Muscle of back (tissue), 3 donors: ENCODE measurements at regions not wholly inside any gene's neighbourhood (a gene's known extent, or its start where the extent isn't known, plus 50 kb on each side); places are given as distances from the start of the nearest gene placed in this dataset.

Experiments
- DNase-seq, 3 donors: peaks; one replicate each; pipeline versions ENCODE4 v3.0.0 to v3.0.0-alpha.2; 2013

DNA sequence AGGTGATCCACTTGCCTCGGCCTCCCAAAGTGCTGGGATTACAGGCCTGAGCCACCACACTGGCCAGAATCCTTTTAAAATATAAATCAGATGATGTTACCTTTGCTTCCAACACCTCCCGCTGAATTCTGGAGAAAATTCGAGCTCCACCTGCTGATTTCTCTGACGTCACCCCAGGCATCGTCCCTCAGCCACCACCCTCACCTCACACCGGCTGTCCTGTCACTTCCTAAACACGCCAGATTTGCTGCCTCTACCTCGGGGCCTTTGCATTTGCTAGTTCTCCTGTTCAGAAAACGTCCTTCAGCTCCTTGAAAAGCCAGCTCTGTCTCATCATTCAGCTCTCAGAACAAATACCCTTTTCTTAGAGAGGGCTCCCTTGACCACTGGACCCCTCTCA, 57.9 kb downstream of the FBXO2 start:
- DNase-seq = no peak

DNA sequence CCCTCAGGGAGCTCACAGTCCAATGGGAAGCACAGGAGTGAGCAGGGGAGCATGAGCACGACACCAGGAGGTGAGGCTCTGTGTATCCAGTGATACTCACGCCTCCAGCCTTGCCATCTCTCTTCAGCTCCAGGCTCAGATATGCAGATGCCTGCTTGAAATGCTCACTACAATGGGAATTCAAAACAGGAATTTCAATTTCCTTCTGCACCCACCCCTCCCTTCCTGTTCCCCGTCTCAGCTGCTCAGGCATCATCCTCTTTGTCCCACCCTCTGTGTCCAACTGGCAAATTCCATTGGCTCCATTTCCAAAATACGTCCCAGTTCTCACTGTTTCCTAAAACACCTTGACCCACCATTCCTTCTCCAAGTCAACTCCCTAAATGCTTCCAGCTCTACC, 58.9 kb downstream of the FBXO2 start:
- no peak for DNase-seq

DNA sequence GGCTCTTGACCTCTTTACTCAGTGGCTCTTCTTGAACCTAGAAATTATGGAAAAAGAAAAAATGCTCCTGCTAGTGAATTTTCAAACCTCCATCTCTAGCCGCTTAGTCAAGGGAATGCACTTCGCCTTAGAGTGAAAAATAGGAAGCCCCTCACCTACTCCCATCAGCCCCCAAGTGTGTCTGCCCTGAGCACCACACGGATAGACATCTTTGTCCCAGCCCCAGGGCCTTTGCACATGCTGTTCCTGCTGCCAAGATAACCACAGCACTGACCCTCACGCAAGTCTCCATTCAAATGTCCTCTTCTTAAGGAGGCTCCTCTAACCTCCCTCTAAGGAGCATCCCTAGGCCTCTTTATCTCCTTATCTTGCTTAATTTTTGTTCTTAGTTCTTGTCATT, 59.6 kb downstream of the FBXO2 start:
- DNase-seq = no peak

DNA sequence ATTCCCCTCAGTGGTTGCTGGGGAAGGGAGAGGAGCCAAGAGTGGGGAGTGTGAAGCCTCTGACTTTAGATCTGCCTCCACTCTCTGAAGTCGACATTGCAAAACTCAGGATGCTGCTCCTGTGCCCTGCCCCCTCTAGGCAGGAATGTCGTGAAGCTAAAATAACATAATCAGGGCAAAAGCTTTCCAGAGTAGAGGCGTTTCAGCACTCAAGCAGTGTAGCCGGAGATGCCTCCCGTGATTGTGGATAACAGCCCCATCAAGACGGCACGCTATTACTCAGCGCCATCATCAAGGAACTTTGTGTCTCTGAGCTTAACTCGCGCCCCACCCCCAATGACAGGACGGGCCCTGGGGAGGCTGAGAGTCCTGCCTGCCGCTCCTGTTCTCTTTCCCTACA, 60.0 kb downstream of the FBXO2 start:
- peak in 1 of 3 donors; percentile 22 for DNase-seq

DNA sequence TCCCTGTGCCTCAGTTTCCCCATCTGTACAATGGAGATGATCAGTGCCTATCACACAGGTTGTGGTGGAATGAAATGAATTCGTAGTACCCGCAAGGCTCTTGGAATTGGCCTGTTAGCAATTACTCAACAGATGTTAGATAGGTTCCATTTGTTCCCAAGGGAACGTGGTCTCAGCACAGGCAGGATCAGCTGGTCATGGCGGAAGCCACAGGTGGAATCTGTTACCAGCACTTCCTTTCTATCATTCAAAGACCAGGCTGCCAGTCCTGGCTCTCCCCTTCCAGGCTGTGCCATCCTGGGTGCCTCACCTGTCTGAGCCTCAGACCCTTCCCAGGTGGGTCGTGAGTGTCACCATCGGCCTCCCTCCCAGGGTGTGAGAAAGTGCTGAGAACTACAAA, 61.5 kb downstream of the FBXO2 start:
- no peak for DNase-seq

DNA sequence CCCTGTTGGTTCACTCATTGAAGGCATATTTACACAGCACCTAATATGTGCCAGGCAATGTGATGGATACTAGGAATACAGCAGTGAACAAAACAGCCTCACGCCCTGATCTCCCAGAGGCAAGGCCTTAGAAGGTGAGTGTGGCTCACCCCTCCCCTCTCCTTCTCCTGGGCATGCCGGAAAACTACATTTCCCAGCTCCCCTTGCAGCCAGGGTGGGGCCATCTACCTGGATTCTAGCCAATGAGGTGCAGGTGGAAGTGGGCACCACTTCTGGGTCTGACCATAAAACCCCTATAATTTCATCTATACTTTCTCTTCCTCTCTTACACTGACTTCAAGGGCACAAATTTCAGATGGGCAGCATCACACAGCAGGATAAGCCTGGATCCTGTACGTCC, 63.8 kb downstream of the FBXO2 start:
- no peak for DNase-seq
